Kidney (tissue), 13 donors: ENCODE measurements at regions not wholly inside any gene's neighbourhood (a gene's known extent, or its start where the extent isn't known, plus 50 kb on each side); places are given as distances from the start of the nearest gene placed in this dataset.

Experiments used
- DNase-seq, 5 donors: peaks; one replicate each; pipeline ENCODE4 v3.0.0-alpha.2; 2013 to 2020
- FAIRE-seq: peaks from 2 replicates; lab custom pipeline; 2012; peaks lifted over from hg19 to GRCh38; lab: Jason Lieb, UNC
- H3K27ac ChIP-seq, 2 donors: one replicate each; pipeline ENCODE4 v1.7.0; 2013; ENCODE audit warnings: low read depth in 2 of 2, low read length in 2 of 2, inconsistent platforms in 1 of 2
- H3K27me3 ChIP-seq: one replicate; pipeline ENCODE4 v1.7.1; 2013; ENCODE audit warnings: low read length, inconsistent platforms; ENCODE audit not compliant: control insufficient read depth, insufficient read depth
- H3K36me3 ChIP-seq, 3 donors: one replicate each; pipeline versions ENCODE4 v1.7.0 to v1.7.1; 2013; ENCODE audit warnings: low read length in 3 of 3, control low read depth in 1 of 3, inconsistent platforms in 1 of 3; ENCODE audit not compliant: insufficient read depth in 3 of 3, control insufficient read depth in 2 of 3
- H3K4me1 ChIP-seq, 3 donors: one replicate each; pipeline versions ENCODE4 v1.7.0 to v1.7.1; 2013; ENCODE audit warnings: low read length in 3 of 3, inconsistent platforms in 1 of 3, low read depth in 1 of 3; ENCODE audit not compliant: control insufficient read depth in 2 of 3, insufficient read depth in 2 of 3
- H3K4me3 ChIP-seq, 3 donors: one replicate each; pipeline versions ENCODE4 v1.7.0 to v1.8.1; 2013; ENCODE audit warnings: low read length in 3 of 3, control low read depth in 1 of 3, inconsistent platforms in 1 of 3
- H3K9ac ChIP-seq, 3 donors: one replicate each; pipeline versions ENCODE4 v1.7.0 to v1.7.1; 2013; ENCODE audit warnings: low read length in 3 of 3, control low read depth in 1 of 3, inconsistent platforms in 1 of 3
- H3K9me3 ChIP-seq, 3 donors: one replicate each; pipeline versions ENCODE4 v1.7.0 to v1.7.1; 2013; ENCODE audit warnings: low read length in 3 of 3, control low read depth in 1 of 3, inconsistent platforms in 1 of 3; ENCODE audit not compliant: control insufficient read depth in 2 of 3, insufficient read depth in 1 of 3
- intact Hi-C: fragments of 100-400 bp; cut with DNase I; formaldehyde crosslinking; loops from one replicate; pipeline ENCODE4 v1.11.1; 2022
- TF ChIP-seq, protein P1 (sequence below): IDR thresholded peaks from 3 replicates; pipeline ENCODE4 v1.5.1; 2012; ENCODE audit warnings: mild to moderate bottlenecking, moderate library complexity, borderline replicate concordance; ENCODE audit not compliant: insufficient read depth; ENCODE audit errors: extremely low read depth
- donor health status: control.
- donor health status: control.
- donor health status: control.
- donor health status: control.
- donor health status: control.
- donor health status: DM: yes; HTN: yes; CAD: no.
- donor health status: Normal renal cell carcinoma (clear cell type).

DNA sequence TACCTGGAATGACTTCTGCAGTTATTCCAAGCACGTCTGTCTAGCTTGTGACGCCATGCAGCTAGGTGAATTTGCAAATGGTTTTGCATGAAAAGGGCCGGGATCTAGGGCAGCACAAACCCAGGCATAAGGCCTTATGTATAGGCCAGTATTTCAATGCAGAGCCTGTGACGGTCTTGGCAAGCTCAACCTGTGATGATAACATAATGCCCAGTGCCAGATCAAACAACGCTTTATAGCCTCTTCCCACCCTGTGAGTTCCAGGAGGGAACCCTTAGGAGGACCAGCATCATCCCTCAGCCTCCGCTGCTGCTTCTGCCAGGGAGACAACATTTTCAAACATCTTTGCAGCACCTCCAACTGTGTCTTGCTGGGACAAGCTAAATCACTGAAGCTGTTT, 390.7 kb downstream of the INHBA start:
- H3K9ac ChIP-seq = no peak overlapping the region
- no peak overlapping the region for H3K27ac ChIP-seq
- H3K27me3 ChIP-seq = no peaks in the 10 kb centered on the region
- intact Hi-C loops = no loop called here
- H3K4me3 ChIP-seq = no peak overlapping the region
- FAIRE-seq = no peak
- TF ChIP-seq, protein P1, sequence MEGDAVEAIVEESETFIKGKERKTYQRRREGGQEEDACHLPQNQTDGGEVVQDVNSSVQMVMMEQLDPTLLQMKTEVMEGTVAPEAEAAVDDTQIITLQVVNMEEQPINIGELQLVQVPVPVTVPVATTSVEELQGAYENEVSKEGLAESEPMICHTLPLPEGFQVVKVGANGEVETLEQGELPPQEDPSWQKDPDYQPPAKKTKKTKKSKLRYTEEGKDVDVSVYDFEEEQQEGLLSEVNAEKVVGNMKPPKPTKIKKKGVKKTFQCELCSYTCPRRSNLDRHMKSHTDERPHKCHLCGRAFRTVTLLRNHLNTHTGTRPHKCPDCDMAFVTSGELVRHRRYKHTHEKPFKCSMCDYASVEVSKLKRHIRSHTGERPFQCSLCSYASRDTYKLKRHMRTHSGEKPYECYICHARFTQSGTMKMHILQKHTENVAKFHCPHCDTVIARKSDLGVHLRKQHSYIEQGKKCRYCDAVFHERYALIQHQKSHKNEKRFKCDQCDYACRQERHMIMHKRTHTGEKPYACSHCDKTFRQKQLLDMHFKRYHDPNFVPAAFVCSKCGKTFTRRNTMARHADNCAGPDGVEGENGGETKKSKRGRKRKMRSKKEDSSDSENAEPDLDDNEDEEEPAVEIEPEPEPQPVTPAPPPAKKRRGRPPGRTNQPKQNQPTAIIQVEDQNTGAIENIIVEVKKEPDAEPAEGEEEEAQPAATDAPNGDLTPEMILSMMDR = no peak
- peaks cover 0 to 2% (median 0%) of the 10 kb centered on the region in 3 donors for H3K4me1 ChIP-seq
- no peak for DNase-seq
- H3K9me3 ChIP-seq = no peaks in the 10 kb centered on the region
- no peaks in the 10 kb centered on the region for H3K36me3 ChIP-seq

DNA sequence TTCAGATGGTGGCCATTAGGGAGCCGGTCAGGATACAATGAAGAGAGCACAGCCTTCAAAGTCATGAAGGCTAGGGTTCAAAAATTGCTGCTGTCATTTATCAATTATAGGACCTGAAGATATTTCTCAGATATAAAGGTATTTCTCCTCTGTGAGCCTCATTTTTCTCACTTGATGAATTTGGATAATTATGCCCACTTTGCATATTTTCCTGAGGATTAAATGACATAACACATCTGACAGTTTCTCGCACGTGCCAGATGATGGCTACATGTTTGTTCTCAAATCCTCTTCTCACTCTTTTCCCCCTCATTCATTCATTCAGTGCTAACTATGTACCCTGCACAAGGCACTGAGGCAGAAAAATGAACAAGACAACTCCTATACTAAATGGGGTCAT, 391.6 kb downstream of the INHBA start:
- intact Hi-C loops = no loop called here
- Histone ChIP-seq H3K27me3 (no peaks in the 10 kb centered on the region), H3K4me3 (no peak overlapping the region), H3K9ac (no peak overlapping the region), H3K4me1 (peaks cover 0 to 2% (median 0%) of the 10 kb centered on the region in 3 donors), H3K36me3 (no peaks in the 10 kb centered on the region), H3K9me3 (no peaks in the 10 kb centered on the region), H3K27ac (no peak overlapping the region)
- TF ChIP-seq, protein P1 = no peak
- FAIRE-seq = no peak
- DNase-seq = no peak

DNA sequence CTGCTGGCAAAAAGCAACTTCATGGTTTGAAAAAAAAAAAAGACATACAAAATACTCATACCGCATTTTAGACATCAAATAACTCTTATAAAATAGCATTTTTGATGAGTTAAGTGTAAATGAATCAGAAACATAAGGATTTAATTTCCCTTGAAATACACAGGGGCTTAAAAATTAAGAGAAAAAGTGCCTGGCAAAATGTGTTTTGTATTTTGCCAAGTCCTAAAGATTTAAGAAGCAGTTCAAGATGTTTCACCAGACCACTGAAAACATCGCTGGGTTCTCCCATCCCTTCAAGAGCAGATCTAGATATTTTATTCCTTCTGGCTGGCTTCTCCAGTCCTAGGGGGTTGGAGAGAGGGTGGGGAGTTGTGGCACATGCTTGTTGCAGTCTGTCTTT, 396.4 kb downstream of the INHBA start:
- FAIRE-seq (no peak), DNase-seq (no peak)
- no peak overlapping the region for H3K4me3 ChIP-seq
- no peaks in the 10 kb centered on the region for H3K27me3 ChIP-seq
- H3K9ac ChIP-seq = no peak overlapping the region
- H3K27ac ChIP-seq = no peak overlapping the region
- TF ChIP-seq, protein P1 = no peak
- H3K4me1 ChIP-seq = peaks cover 0 to 2% (median 0%) of the 10 kb centered on the region in 3 donors
- no peaks in the 10 kb centered on the region for H3K9me3 ChIP-seq
- intact Hi-C loops = no loop called here
- H3K36me3 ChIP-seq = no peaks in the 10 kb centered on the region

DNA sequence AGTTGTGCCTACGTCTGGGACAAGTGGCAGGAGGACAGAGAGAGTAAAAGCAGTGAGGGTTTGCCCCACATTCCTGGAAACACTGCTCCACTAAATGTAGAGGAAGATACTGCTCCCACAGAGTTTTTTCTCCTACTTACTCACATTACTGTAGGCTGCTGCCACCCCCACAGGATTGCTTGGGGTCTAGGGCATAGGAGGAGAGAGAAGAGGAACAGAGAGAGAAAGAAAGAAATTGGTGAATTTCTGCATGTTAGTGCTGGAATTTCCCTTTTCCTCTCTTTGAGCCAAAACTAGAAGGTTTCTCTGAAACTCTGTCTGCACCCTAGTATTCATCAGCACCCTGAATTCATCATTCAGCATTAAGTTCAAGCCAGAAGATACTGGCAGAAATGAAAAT, 397.9 kb downstream of the INHBA start:
- Histone ChIP-seq H3K4me1 (no peaks in the 10 kb centered on the region), H3K9me3 (no peaks in the 10 kb centered on the region), H3K9ac (no peak overlapping the region), H3K27ac (no peak overlapping the region), H3K36me3 (no peaks in the 10 kb centered on the region), H3K27me3 (no peaks in the 10 kb centered on the region), H3K4me3 (no peak overlapping the region)
- intact Hi-C loops = no loop called here
- DNase-seq = no peak
- FAIRE-seq = no peak
- TF ChIP-seq, protein P1 = no peak
